GM12865 (cell line): ENCODE measurements at regions not wholly inside any gene's neighbourhood (a gene's known extent, or its start where the extent isn't known, plus 50 kb on each side); places are given as distances from the start of the nearest gene placed in this dataset.
A peak's percentile ranks its signal among the peaks of the same experiment; 100 is the strongest.

Experiments
- DNase-seq: peaks from one replicate; pipeline ENCODE4 v3.0.0; 2010; ENCODE audit warnings: low read depth
- H3K4me3 ChIP-seq: 2 replicates; pipeline ENCODE4 v1.5.1; 2011; ENCODE audit warnings: mild to moderate bottlenecking, low read depth, low read length, control low read depth
- CTCF ChIP-seq: IDR thresholded peaks from 2 replicates; pipeline ENCODE4 v1.5.1; 2011; ENCODE audit warnings: low read length, control low read depth, low read depth, inconsistent platforms; ENCODE audit not compliant: insufficient read depth; ENCODE audit errors: missing control alignments

- no peak for DNase-seq
- no peak for TF ChIP-seq CTCF
These were observed 103.6 kb upstream of the EDEM3 start for GRCh38 chr1:184858288-184858687.

GRCh38 chr1:184854496-184855140 is 100.0 kb upstream of the EDEM3 start:
- DNase-seq, result no peak
- TF ChIP-seq CTCF, result no peak
- H3K4me3 ChIP-seq, result no peak overlapping the region

More at GRCh38 chr1:184858288-184858687, 103.6 kb upstream of the EDEM3 start:
- no peak overlapping the region for H3K4me3 ChIP-seq

- H3K4me3 ChIP-seq, result no peak overlapping the region
- TF ChIP-seq CTCF, result no peak
- DNase-seq, result no peak
These were observed 99.4 kb upstream of the EDEM3 start for GRCh38 chr1:184854036-184854435.

GRCh38 chr1:184851822-184852746 is 97.4 kb upstream of the EDEM3 start:
- no peak for TF ChIP-seq CTCF
- DNase-seq, result no peak
- H3K4me3 ChIP-seq, result no peak overlapping the region

- H3K4me3 ChIP-seq, result no peak overlapping the region
- no peak for TF ChIP-seq CTCF
- peak; percentile 85 for DNase-seq
These were observed 89.3 kb upstream of the EDEM3 start for GRCh38 chr1:184843732-184844495.

GRCh38 chr1:184840596-184840995 is 85.9 kb upstream of the EDEM3 start:
- no peak for DNase-seq
- TF ChIP-seq CTCF, result no peak
- H3K4me3 ChIP-seq, result no peak overlapping the region
